Natural killer cell (primary cell): ENCODE measurements at regions not wholly inside any gene's neighbourhood (a gene's known extent, or its start where the extent isn't known, plus 50 kb on each side); places are given as distances from the start of the nearest gene placed in this dataset.

Experiments used
- ATAC-seq, 3 donors: fragments of 150-1000 bp in 2 of 3; fragments of 200-7000 bp in 1 of 3; cut with Tn5 transposase; 1 replicate in 1 of 3; 2 replicates in 2 of 3; pipeline ENCODE4 v1.10.0; 2021; ENCODE audit warnings: mild to moderate bottlenecking in 2 of 3, moderate library complexity in 2 of 3
- DNase-seq, 2 donors: peaks; one replicate each; pipeline versions ENCODE4 v3.0.0 to v3.0.0-alpha.2; 2013 to 2021; ENCODE audit warnings: mixed read lengths in 1 of 2
- H3K27ac ChIP-seq: one replicate; pipeline ENCODE4 v1.5.1; 2013; ENCODE audit warnings: mild to moderate bottlenecking, low read length
- H3K27me3 ChIP-seq: one replicate; pipeline ENCODE4 v1.6.1; 2013; ENCODE audit warnings: low read length; ENCODE audit not compliant: control insufficient read depth, insufficient read depth
- H3K36me3 ChIP-seq: one replicate; pipeline ENCODE4 v1.6.1; 2013; ENCODE audit warnings: low read length; ENCODE audit not compliant: control insufficient read depth, insufficient read depth
- H3K4me1 ChIP-seq: one replicate; pipeline ENCODE4 v1.6.1; 2013; ENCODE audit warnings: low read length; ENCODE audit not compliant: control insufficient read depth, insufficient read depth
- H3K4me3 ChIP-seq: one replicate; pipeline ENCODE4 v1.5.1; 2013; ENCODE audit warnings: low read length
- H3K9me3 ChIP-seq: one replicate; pipeline ENCODE4 v1.6.1; 2013; ENCODE audit warnings: low read length; ENCODE audit not compliant: control insufficient read depth, insufficient read depth
- H3K27ac Mint-ChIP-seq, 2 donors: one replicate each; pipeline ENCODE4 v1.8.0; 2022; ENCODE audit warnings: mild to moderate bottlenecking in 2 of 2, mixed read lengths in 2 of 2, moderate library complexity in 1 of 2
- H3K27me3 Mint-ChIP-seq, 2 donors: one replicate each; pipeline ENCODE4 v1.8.0; 2022; ENCODE audit warnings: low read depth in 2 of 2, mixed read lengths in 2 of 2
- H3K36me3 Mint-ChIP-seq: one replicate; pipeline ENCODE4 v1.8.0; 2022; ENCODE audit warnings: mixed read lengths
- H3K4me1 Mint-ChIP-seq, 2 donors: one replicate each; pipeline ENCODE4 v1.8.0; 2022; ENCODE audit warnings: mixed read lengths in 2 of 2
- H3K4me3 Mint-ChIP-seq: one replicate; pipeline ENCODE4 v1.8.0; 2022; ENCODE audit warnings: mild to moderate bottlenecking, moderate library complexity, mixed read lengths
- H3K9me3 Mint-ChIP-seq, 2 donors: one replicate each; pipeline ENCODE4 v1.8.0; 2022; ENCODE audit warnings: mixed read lengths in 2 of 2
- WGBS: methylation state at CpG from one replicate; pipeline ENCODE4 v1.1.7; 2013; ENCODE audit warnings: missing lambda C conversion rate; ENCODE audit not compliant: insufficient coverage; 5-methylcytosine and 5-hydroxymethylcytosine counted together
- intact Hi-C: fragments of 100-400 bp; cut with micrococcal nuclease; formaldehyde crosslinking; loops from one replicate; pipeline ENCODE4 v1.14.2; 2022
- TF ChIP-seq, protein P1 (sequence below): fragments of 200-600 bp; IDR thresholded peaks from one replicate; pipeline ENCODE4 v1.8.0; 2022; ENCODE audit warnings: antibody characterized with exemption

DNA sequence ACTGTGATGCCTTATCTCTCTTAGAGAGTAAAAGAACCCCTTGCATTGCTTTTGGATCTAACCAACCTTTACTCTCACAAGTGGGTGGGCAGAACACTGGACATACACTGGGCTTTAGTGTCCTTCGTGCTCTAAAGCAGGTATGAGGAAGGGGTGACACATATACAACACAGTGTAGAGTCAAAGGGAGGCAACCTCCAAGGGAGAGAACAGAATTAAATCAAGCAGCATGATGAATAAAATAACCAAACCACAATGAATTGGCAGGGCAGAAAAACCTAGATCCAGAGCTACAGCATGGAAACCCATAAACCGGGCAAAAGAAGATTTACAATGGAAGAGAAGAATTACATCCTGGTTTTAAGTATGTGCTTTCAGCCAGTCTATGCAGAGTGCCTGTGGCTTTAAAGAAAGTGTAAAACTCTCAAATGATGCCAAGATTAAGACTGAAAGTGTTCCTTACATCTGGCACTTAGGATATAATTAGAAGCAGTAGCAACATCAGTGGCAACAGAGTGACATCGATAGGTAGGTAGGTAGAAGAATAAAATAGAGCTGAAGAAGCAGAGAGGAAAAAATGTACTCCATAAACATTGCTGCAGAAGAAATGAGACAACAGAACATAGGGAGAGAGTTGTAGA is 191.7 kb upstream of the ZC3H15 start:
- H3K27ac ChIP-seq, result no peak overlapping the region
- Mint-ChIP-seq H3K27me3 (no peaks in the 10 kb centered on the region), H3K9me3 (peaks cover 12 to 16% of the 10 kb centered on the region in 2 donors), H3K36me3 (peaks cover 6% of the 10 kb centered on the region), H3K27ac (no peak overlapping the region), H3K4me1 (no peaks in the 10 kb centered on the region), H3K4me3 (no peak overlapping the region)
- no peaks in the 10 kb centered on the region for H3K36me3 ChIP-seq
- no peaks in the 10 kb centered on the region for H3K27me3 ChIP-seq
- 93% methylated on average over 3 of the region's 3 CpGs for WGBS
- DNase-seq (no peak), ATAC-seq (no peak)
- H3K4me3 ChIP-seq, result no peak overlapping the region
- H3K4me1 ChIP-seq, result no peaks in the 10 kb centered on the region
- TF ChIP-seq, protein P1, sequence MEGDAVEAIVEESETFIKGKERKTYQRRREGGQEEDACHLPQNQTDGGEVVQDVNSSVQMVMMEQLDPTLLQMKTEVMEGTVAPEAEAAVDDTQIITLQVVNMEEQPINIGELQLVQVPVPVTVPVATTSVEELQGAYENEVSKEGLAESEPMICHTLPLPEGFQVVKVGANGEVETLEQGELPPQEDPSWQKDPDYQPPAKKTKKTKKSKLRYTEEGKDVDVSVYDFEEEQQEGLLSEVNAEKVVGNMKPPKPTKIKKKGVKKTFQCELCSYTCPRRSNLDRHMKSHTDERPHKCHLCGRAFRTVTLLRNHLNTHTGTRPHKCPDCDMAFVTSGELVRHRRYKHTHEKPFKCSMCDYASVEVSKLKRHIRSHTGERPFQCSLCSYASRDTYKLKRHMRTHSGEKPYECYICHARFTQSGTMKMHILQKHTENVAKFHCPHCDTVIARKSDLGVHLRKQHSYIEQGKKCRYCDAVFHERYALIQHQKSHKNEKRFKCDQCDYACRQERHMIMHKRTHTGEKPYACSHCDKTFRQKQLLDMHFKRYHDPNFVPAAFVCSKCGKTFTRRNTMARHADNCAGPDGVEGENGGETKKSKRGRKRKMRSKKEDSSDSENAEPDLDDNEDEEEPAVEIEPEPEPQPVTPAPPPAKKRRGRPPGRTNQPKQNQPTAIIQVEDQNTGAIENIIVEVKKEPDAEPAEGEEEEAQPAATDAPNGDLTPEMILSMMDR, result no peak
- no peaks in the 10 kb centered on the region for H3K9me3 ChIP-seq
- intact Hi-C loops, result no loop called here

DNA sequence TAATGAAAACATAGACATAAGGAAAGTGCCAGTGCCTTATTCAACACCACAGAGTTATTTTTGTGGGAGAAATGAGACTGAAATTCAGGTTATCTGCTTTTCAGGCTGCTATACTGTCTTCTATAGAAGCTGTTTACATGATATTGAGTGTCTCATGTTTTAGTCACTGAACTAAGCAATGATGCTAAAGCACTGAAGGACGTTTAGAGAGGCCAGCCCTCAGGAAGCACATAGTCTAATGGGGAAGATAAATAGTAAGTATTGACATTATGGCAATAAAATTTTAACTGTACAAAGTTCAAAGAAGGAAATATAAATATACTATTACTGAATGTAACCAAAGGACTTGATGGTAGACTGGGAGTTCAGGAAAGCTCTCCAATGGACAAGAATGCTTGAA is 186.4 kb upstream of the ZC3H15 start:
- Histone ChIP-seq H3K27ac (no peak overlapping the region), H3K4me3 (no peak overlapping the region), H3K36me3 (no peaks in the 10 kb centered on the region), H3K9me3 (no peaks in the 10 kb centered on the region), H3K27me3 (no peaks in the 10 kb centered on the region), H3K4me1 (no peaks in the 10 kb centered on the region)
- Mint-ChIP-seq H3K36me3 (peaks cover 6% of the 10 kb centered on the region), H3K9me3 (peaks cover 13 to 15% of the 10 kb centered on the region in 2 donors), H3K4me3 (no peak overlapping the region), H3K27me3 (no peaks in the 10 kb centered on the region), H3K27ac (no peak overlapping the region), H3K4me1 (no peaks in the 10 kb centered on the region)
- ATAC-seq, result no peak
- intact Hi-C loops, result no loop called here
- TF ChIP-seq, protein P1, result no peak
- no peak for DNase-seq
- 92% methylated on average over 1 of the region's 1 CpG for WGBS

DNA sequence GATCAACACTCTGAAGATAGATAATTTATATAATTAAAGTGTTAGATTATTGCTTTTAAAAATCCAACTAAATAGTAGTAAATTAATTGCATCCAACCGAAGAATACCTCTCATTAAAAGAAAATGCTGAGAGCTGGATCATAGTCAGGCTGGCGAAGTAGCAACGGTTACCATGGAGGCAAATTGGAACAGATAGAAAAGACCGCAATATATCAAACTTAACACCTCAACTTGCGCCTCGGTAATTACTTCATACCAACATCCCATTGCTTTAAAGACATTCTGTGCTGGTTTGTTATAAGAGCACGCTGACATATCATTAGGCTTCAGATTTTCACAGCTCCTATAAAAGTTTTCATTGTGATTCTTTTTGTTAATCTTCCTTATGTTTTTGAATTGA is 183.8 kb upstream of the ZC3H15 start:
- TF ChIP-seq, protein P1, result no peak
- intact Hi-C loops, result no loop called here
- Mint-ChIP-seq H3K9me3 (peaks cover 12 to 17% of the 10 kb centered on the region in 2 donors), H3K4me3 (no peak overlapping the region), H3K4me1 (no peaks in the 10 kb centered on the region), H3K27ac (no peak overlapping the region), H3K36me3 (peaks cover 14% of the 10 kb centered on the region), H3K27me3 (no peaks in the 10 kb centered on the region)
- Histone ChIP-seq H3K27ac (no peak overlapping the region), H3K27me3 (no peaks in the 10 kb centered on the region), H3K4me3 (no peak overlapping the region), H3K9me3 (no peaks in the 10 kb centered on the region), H3K4me1 (no peaks in the 10 kb centered on the region), H3K36me3 (no peaks in the 10 kb centered on the region)
- DNase-seq (no peak), ATAC-seq (no peak)
- WGBS, result 93% methylated on average over 7 of the region's 7 CpGs

DNA sequence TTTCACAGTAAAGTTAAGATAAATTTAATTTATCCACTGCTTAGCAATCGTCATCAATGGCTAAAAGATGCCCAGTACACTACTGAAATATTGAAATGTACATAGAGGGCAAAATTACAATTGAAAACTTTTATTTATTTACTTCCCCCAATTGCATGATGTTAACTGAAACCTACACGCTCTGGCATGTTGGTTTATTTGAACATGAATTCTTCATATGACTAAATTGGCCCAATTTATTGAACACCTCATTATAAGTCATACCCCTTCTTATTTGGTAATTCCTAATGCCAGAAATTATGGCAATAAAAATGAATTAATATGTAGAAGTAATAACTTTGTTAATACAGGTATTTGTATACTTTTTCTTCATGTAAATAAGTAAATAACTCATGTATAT is 183.0 kb upstream of the ZC3H15 start:
- H3K36me3 ChIP-seq, result no peaks in the 10 kb centered on the region
- ATAC-seq (no peak), DNase-seq (no peak)
- H3K27me3 ChIP-seq, result no peaks in the 10 kb centered on the region
- TF ChIP-seq, protein P1, result no peak
- H3K27ac ChIP-seq, result no peak overlapping the region
- no peak overlapping the region for H3K4me3 ChIP-seq
- no peaks in the 10 kb centered on the region for H3K4me1 ChIP-seq
- Mint-ChIP-seq H3K27me3 (no peaks in the 10 kb centered on the region), H3K4me1 (no peaks in the 10 kb centered on the region), H3K36me3 (peaks cover 14% of the 10 kb centered on the region), H3K4me3 (no peak overlapping the region), H3K27ac (no peak overlapping the region), H3K9me3 (peaks cover 12 to 22% of the 10 kb centered on the region in 2 donors)
- intact Hi-C loops, result no loop called here
- WGBS, result 82% methylated on average over 1 of the region's 2 CpGs
- no peaks in the 10 kb centered on the region for H3K9me3 ChIP-seq
